Mesendoderm (in vitro differentiated cells): ENCODE measurements at regions not wholly inside any gene's neighbourhood (a gene's known extent, or its start where the extent isn't known, plus 50 kb on each side); places are given as distances from the start of the nearest gene placed in this dataset.

Source experiments
- DNase-seq: peaks from one replicate; pipeline ENCODE4 v3.0.0; 2013
- H2AK5ac ChIP-seq: 2 replicates; pipeline ENCODE4 v1.6.1; 2013; ENCODE audit warnings: low read length, inconsistent platforms
- H2BK120ac ChIP-seq: 2 replicates; pipeline ENCODE4 v1.6.1; 2013; ENCODE audit warnings: low read depth, mild to moderate bottlenecking, low read length, moderate library complexity, mixed read lengths
- H2BK15ac ChIP-seq: replicated peaks from 2 replicates; pipeline ENCODE4 v1.6.1; 2013; ENCODE audit warnings: low read depth, mild to moderate bottlenecking, moderate library complexity
- H2BK5ac ChIP-seq: 2 replicates; pipeline ENCODE4 v1.6.1; 2013; ENCODE audit warnings: low read length, inconsistent platforms
- H3K18ac ChIP-seq: 2 replicates; pipeline ENCODE4 v1.6.1; 2013; ENCODE audit warnings: mild to moderate bottlenecking, low read length, mixed read lengths
- H3K23ac ChIP-seq: one replicate; pipeline ENCODE4 v1.6.1; 2013; ENCODE audit warnings: low read length
- H3K27ac ChIP-seq: 2 replicates; pipeline ENCODE4 v1.5.1; 2013; ENCODE audit warnings: low read depth, mild to moderate bottlenecking, inconsistent platforms, low read length, moderate library complexity
- H3K27me3 ChIP-seq: 2 replicates; pipeline ENCODE4 v1.6.1; 2013; ENCODE audit warnings: low read length, control low read depth, mild to moderate bottlenecking, inconsistent platforms; ENCODE audit not compliant: insufficient read depth, poor library complexity
- H3K36me3 ChIP-seq: 2 replicates; pipeline ENCODE4 v1.6.1; 2013; ENCODE audit warnings: low read length, inconsistent platforms; ENCODE audit not compliant: control insufficient read depth, insufficient read depth
- H3K4ac ChIP-seq: one replicate; pipeline ENCODE4 v1.6.1; 2013; ENCODE audit warnings: low read depth, mild to moderate bottlenecking, low read length, moderate library complexity
- H3K4me1 ChIP-seq: 2 replicates; pipeline ENCODE4 v1.6.1; 2013; ENCODE audit warnings: low read depth, low read length, inconsistent platforms; ENCODE audit not compliant: control insufficient read depth
- H3K4me2 ChIP-seq: 2 replicates; pipeline ENCODE4 v1.6.1; 2013; ENCODE audit warnings: low read length
- H3K4me3 ChIP-seq: 2 replicates; pipeline ENCODE4 v1.5.1; 2013; ENCODE audit warnings: mild to moderate bottlenecking, low read length
- H3K56ac ChIP-seq: one replicate; pipeline ENCODE4 v1.6.1; 2013; ENCODE audit warnings: low read length
- H3K79me1 ChIP-seq: 2 replicates; pipeline ENCODE4 v1.6.1; 2013; ENCODE audit warnings: low read length, inconsistent platforms
- H3K79me2 ChIP-seq: 2 replicates; pipeline ENCODE4 v1.6.1; 2013; ENCODE audit warnings: mild to moderate bottlenecking, low read length; ENCODE audit not compliant: control insufficient read depth, insufficient read depth
- H3K9ac ChIP-seq: 2 replicates; pipeline ENCODE4 v1.6.1; 2013; ENCODE audit warnings: low read length, inconsistent platforms
- H4K5ac ChIP-seq: one replicate; pipeline ENCODE4 v1.6.1; 2013; ENCODE audit warnings: low read length
- H4K8ac ChIP-seq: one replicate; pipeline ENCODE4 v1.6.1; 2013; ENCODE audit warnings: low read depth, mild to moderate bottlenecking, control low read depth, low read length, moderate library complexity
- WGBS: extraction: QIAGEN DNeasy Blood & Tissue Kit; methylation state at CpG from one replicate; pipeline ENCODE4 v1.1.7; 2013; ENCODE audit warnings: low lambda C conversion rate, missing lambda C conversion rate; ENCODE audit not compliant: insufficient coverage; ENCODE audit errors: extremely low coverage; 5-methylcytosine and 5-hydroxymethylcytosine counted together

DNA sequence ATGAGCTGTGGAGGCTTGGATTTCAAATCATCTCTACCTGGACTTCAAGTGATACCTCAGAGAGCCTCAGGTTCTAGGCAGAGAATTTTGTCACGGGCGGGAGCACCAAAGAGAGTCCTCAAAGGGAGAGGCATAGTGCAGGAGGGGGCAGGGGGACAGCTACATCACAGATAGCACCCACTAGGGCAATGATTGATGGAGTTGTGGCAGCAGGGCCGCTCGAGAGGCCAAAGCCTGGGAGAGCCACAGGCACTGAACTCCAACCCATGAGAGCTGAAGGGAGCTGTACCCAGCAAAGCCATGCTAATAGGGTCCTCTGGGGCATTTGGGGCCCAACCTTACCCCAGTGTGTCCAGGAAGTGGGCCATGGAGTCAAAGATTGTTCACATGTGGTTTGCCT lies 232.0 kb upstream of the PCDH15 start:
- no peak overlapping the region for H2BK120ac ChIP-seq
- no peak overlapping the region for H3K27ac ChIP-seq
- no peak overlapping the region for H3K4ac ChIP-seq
- no peak overlapping the region for H4K8ac ChIP-seq
- no peaks in the 10 kb centered on the region for H3K27me3 ChIP-seq
- no peak overlapping the region for H2AK5ac ChIP-seq
- no peaks in the 10 kb centered on the region for H3K4me1 ChIP-seq
- H3K56ac ChIP-seq: no peak overlapping the region
- no peak overlapping the region for H2BK5ac ChIP-seq
- H3K9ac ChIP-seq: no peak overlapping the region
- H3K18ac ChIP-seq: no peak overlapping the region
- H3K79me1 ChIP-seq: no peaks in the 10 kb centered on the region
- H3K23ac ChIP-seq: no peak overlapping the region
- H2BK15ac ChIP-seq: no peak overlapping the region
- H4K5ac ChIP-seq: no peak overlapping the region
- H3K79me2 ChIP-seq: no peaks in the 10 kb centered on the region
- WGBS: no CpG with 5 or more reads among the region's 4 CpGs
- no peak overlapping the region for H3K4me2 ChIP-seq
- no peak overlapping the region for H3K4me3 ChIP-seq
- DNase-seq: no peak
- H3K36me3 ChIP-seq: no peaks in the 10 kb centered on the region

DNA sequence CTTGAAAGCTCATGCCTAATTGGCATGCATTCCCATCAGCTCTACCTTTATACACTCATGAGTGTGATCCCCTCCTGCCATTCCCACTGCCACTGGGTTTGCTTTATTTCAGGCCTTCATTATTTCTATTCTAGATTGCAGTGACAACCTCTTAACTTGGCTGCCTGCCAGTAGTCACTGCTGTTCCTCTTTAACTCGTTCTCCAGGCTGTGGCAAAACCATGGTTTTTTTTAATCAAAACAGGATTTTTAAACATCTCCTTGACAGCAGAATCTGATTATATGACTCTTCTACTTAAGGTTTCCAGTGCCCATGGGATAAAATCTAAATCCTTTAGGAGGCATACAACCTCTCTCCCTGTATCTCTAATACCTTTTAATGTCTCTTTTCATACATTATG lies 223.7 kb upstream of the PCDH15 start:
- Histone ChIP-seq H2BK5ac (no peak overlapping the region), H3K4me2 (no peak overlapping the region), H3K79me2 (no peaks in the 10 kb centered on the region), H3K4ac (no peak overlapping the region), H3K4me1 (no peaks in the 10 kb centered on the region), H3K9ac (no peak overlapping the region), H2BK15ac (no peak overlapping the region), H3K23ac (no peak overlapping the region), H3K36me3 (no peaks in the 10 kb centered on the region), H4K8ac (no peak overlapping the region), H3K27me3 (no peaks in the 10 kb centered on the region), H3K27ac (no peak overlapping the region), H3K4me3 (no peak overlapping the region), H3K56ac (no peak overlapping the region), H3K18ac (no peak overlapping the region), H2BK120ac (no peak overlapping the region), H4K5ac (no peak overlapping the region), H2AK5ac (no peak overlapping the region), H3K79me1 (no peaks in the 10 kb centered on the region)
- DNase-seq: no peak
- no CpG with 5 or more reads among the region's 1 CpG for WGBS

DNA sequence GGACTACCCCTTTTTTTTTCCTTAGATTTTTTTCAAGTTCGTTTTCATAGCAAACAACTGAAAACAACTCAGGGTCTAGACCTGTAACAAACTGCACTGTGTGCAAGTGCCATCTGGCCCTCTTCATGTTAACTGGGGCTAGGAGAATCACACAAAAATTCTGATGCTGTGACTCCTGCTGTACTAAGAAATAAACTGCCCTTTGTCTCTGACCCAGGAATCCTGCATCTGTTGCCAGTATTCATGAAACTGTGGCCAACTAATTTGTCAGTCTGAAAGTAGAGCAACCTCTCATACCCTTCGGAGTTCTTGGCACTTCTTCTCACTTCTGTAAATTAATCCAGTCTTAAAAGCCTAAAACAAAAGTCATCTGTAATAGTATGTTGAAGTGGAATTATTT lies 218.4 kb upstream of the PCDH15 start:
- Histone ChIP-seq H2BK5ac (no peak overlapping the region), H2BK15ac (no peak overlapping the region), H3K18ac (no peak overlapping the region), H3K79me1 (no peaks in the 10 kb centered on the region), H3K4ac (no peak overlapping the region), H3K9ac (no peak overlapping the region), H2BK120ac (no peak overlapping the region), H3K23ac (no peak overlapping the region), H4K8ac (no peak overlapping the region), H4K5ac (no peak overlapping the region), H3K4me2 (no peak overlapping the region), H3K27ac (no peak overlapping the region), H3K4me1 (no peaks in the 10 kb centered on the region), H2AK5ac (no peak overlapping the region), H3K79me2 (no peaks in the 10 kb centered on the region), H3K4me3 (no peak overlapping the region), H3K27me3 (no peaks in the 10 kb centered on the region), H3K56ac (no peak overlapping the region), H3K36me3 (no peaks in the 10 kb centered on the region)
- no CpG with 5 or more reads among the region's 2 CpGs for WGBS
- no peak for DNase-seq

DNA sequence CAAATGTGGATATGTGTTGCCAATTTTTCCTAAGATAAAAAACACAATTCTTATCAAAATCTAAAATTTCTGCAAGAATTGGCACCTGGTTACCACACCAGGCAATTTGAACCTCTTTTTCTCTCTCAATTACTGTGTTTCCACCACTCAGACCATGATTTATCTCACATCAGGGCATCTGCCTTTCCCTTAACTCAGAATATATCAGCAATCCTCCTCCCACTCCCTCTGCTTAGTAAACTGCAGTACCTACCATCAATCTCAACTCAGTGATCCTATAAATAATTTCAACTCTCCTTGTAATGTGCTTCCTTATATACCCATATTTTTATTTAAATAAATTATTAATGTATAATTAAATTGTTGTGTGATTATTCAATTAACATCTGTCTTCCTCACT lies 212.3 kb upstream of the PCDH15 start:
- no peak overlapping the region for H3K4me2 ChIP-seq
- H3K27ac ChIP-seq: no peak overlapping the region
- no peaks in the 10 kb centered on the region for H3K27me3 ChIP-seq
- no peaks in the 10 kb centered on the region for H3K79me2 ChIP-seq
- no peak for DNase-seq
- no peaks in the 10 kb centered on the region for H3K4me1 ChIP-seq
- H2AK5ac ChIP-seq: no peak overlapping the region
- H3K56ac ChIP-seq: no peak overlapping the region
- no peak overlapping the region for H4K8ac ChIP-seq
- no peaks in the 10 kb centered on the region for H3K79me1 ChIP-seq
- no peak overlapping the region for H3K9ac ChIP-seq
- no peak overlapping the region for H3K23ac ChIP-seq
- H4K5ac ChIP-seq: no peak overlapping the region
- no peak overlapping the region for H2BK15ac ChIP-seq
- H2BK120ac ChIP-seq: no peak overlapping the region
- no peak overlapping the region for H3K4me3 ChIP-seq
- H2BK5ac ChIP-seq: no peak overlapping the region
- no peak overlapping the region for H3K4ac ChIP-seq
- no peak overlapping the region for H3K18ac ChIP-seq
- H3K36me3 ChIP-seq: no peaks in the 10 kb centered on the region

DNA sequence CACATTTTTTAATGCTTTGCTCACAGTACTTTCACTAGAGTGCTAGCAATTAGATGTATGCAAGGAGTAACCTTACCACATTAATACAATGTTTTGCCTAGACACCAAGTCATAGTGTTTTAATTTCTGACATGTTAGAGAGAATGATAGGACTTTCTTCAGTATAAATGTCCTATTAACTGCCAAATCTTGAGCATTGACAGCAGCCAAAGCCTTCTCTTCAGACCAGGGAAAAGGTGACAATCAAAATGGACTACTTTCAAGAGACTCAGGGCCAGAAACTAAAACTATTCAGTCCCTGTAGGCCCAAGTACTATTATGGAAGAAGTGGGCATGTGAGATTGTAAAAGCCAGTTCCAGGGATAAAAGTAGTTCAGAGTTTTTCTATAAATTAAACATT lies 201.4 kb upstream of the PCDH15 start:
- Histone ChIP-seq H3K27me3 (no peaks in the 10 kb centered on the region), H2BK120ac (no peak overlapping the region), H2BK15ac (no peak overlapping the region), H3K18ac (no peak overlapping the region), H3K79me2 (no peaks in the 10 kb centered on the region), H3K9ac (no peak overlapping the region), H4K8ac (no peak overlapping the region), H3K4me1 (no peaks in the 10 kb centered on the region), H3K36me3 (no peaks in the 10 kb centered on the region), H3K27ac (no peak overlapping the region), H4K5ac (no peak overlapping the region), H3K4me3 (no peak overlapping the region), H3K4me2 (no peak overlapping the region), H2AK5ac (no peak overlapping the region), H3K79me1 (no peaks in the 10 kb centered on the region), H3K4ac (no peak overlapping the region), H2BK5ac (no peak overlapping the region), H3K23ac (no peak overlapping the region), H3K56ac (no peak overlapping the region)
- no peak for DNase-seq

DNA sequence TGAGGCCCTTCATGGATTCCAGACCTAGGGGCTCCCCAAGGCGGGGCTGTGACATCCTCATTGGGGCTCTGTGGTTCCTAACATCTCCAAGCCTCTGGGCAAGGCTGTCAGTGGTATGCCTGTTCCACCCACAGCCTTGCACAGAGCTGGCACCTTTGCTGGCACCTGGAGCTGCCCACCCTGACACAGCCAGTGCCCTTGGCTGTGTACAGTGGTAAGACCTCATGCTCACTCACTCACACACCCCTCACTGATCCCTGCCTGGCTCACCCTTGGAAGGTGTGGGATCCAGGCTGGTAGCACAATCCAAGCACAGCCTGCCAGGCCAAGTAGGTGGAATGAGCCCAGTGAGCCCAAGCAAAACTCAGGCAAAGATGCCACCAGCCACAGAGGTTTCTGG lies 200.4 kb upstream of the PCDH15 start:
- no peak overlapping the region for H3K23ac ChIP-seq
- no peak overlapping the region for H3K56ac ChIP-seq
- no peak for DNase-seq
- H3K27me3 ChIP-seq: no peaks in the 10 kb centered on the region
- H3K79me2 ChIP-seq: no peaks in the 10 kb centered on the region
- H4K8ac ChIP-seq: no peak overlapping the region
- no peak overlapping the region for H3K18ac ChIP-seq
- H2BK15ac ChIP-seq: no peak overlapping the region
- H2BK5ac ChIP-seq: no peak overlapping the region
- no peak overlapping the region for H3K27ac ChIP-seq
- H3K36me3 ChIP-seq: no peaks in the 10 kb centered on the region
- H3K79me1 ChIP-seq: no peaks in the 10 kb centered on the region
- no peak overlapping the region for H3K4ac ChIP-seq
- H4K5ac ChIP-seq: no peak overlapping the region
- H2BK120ac ChIP-seq: no peak overlapping the region
- no peak overlapping the region for H2AK5ac ChIP-seq
- WGBS: no CpG with 5 or more reads among the region's 1 CpG
- no peak overlapping the region for H3K4me3 ChIP-seq
- H3K4me1 ChIP-seq: no peaks in the 10 kb centered on the region
- no peak overlapping the region for H3K9ac ChIP-seq
- H3K4me2 ChIP-seq: no peak overlapping the region
